IMR-90 (cell line): ENCODE measurements at regions not wholly inside any gene's neighbourhood (a gene's known extent, or its start where the extent isn't known, plus 50 kb on each side); places are given as distances from the start of the nearest gene placed in this dataset.

Source experiments
- ATAC-seq: fragments of 200-7000 bp; cut with Tn5 transposase; 2 replicates; pipeline ENCODE4 v1.9.1; 2020; ENCODE audit warnings: low read depth, mild to moderate bottlenecking, moderate library complexity
- BruUV-seq: library from RNA; stranded (reverse); fragments of 400-500 nt; replicated peaks from 2 replicates; lab custom pipeline; 2021; lab: Mats Ljungman, UMichigan
- CTCF ChIA-PET: fragments of 300-600 bp; formaldehyde crosslinking; extraction: SDS; loops from one replicate; lab custom pipeline; 2021; ENCODE audit warnings: antibody characterized with exemption; lab: Yijun Ruan, JAX
- POLR2A ChIA-PET: fragments of 300-600 bp; sonication (Branson Sonifier 250); formaldehyde crosslinking; loops from one replicate; lab custom pipeline; 2022; ENCODE audit warnings: antibody characterized with exemption; ENCODE audit not compliant: unreplicated experiment; lab: Charles Lee
- DNase-seq: peaks from one replicate; pipeline ENCODE4 v3.0.0; 2013
- H2AFZ ChIP-seq: replicated peaks from 2 replicates; pipeline ENCODE3; 2013; ENCODE audit warnings: low read length, mild to moderate bottlenecking; ENCODE audit not compliant: poor library complexity
- H2AK5ac ChIP-seq: 2 replicates; pipeline ENCODE4 v1.6.1; 2013; ENCODE audit warnings: low read depth, low read length, inconsistent platforms
- H2AK9ac ChIP-seq: replicated peaks from 2 replicates; pipeline ENCODE3; 2013; ENCODE audit warnings: mild to moderate bottlenecking, low read depth, low read length, moderate library complexity; ENCODE audit not compliant: poor library complexity
- H2BK120ac ChIP-seq: 2 replicates; pipeline ENCODE4 v1.6.1; 2013; ENCODE audit warnings: low read depth, low read length, inconsistent platforms
- H2BK15ac ChIP-seq: 3 replicates; pipeline ENCODE4 v1.6.1; 2013; ENCODE audit warnings: low read depth, low read length, inconsistent platforms
- H2BK20ac ChIP-seq: 2 replicates; pipeline ENCODE4 v1.6.1; 2013; ENCODE audit warnings: low read depth, mild to moderate bottlenecking, inconsistent platforms, low read length, moderate library complexity
- H2BK5ac ChIP-seq: 2 replicates; pipeline ENCODE4 v1.6.1; 2013; ENCODE audit warnings: mild to moderate bottlenecking, low read depth, low read length, inconsistent platforms; ENCODE audit not compliant: poor library complexity, severe bottlenecking
- H3K14ac ChIP-seq: replicated peaks from 2 replicates; pipeline ENCODE4 v1.6.1; 2013; ENCODE audit warnings: low read depth, low read length, inconsistent platforms
- H3K18ac ChIP-seq: 2 replicates; pipeline ENCODE4 v1.6.1; 2013; ENCODE audit warnings: low read depth, low read length, control low read depth
- H3K23ac ChIP-seq: 2 replicates; pipeline ENCODE4 v1.6.1; 2013; ENCODE audit warnings: low read depth, low read length, inconsistent platforms
- H3K27ac ChIP-seq: 2 replicates; pipeline ENCODE4 v1.5.1; 2013; ENCODE audit warnings: mild to moderate bottlenecking, control low read depth, low read length; ENCODE audit not compliant: insufficient read depth
- H3K27me3 ChIP-seq: 2 replicates; pipeline ENCODE4 v1.6.1; 2013; ENCODE audit warnings: low read length; ENCODE audit not compliant: control insufficient read depth, insufficient read depth
- H3K36me3 ChIP-seq: 2 replicates; pipeline ENCODE4 v1.6.1; 2013; ENCODE audit warnings: low read length, mixed read lengths; ENCODE audit not compliant: control insufficient read depth, insufficient read depth
- H3K4ac ChIP-seq: 2 replicates; pipeline ENCODE4 v1.6.1; 2013; ENCODE audit warnings: low read depth, low read length, inconsistent platforms
- H3K4me1 ChIP-seq: 2 replicates; pipeline ENCODE4 v1.6.1; 2013; ENCODE audit warnings: low read length, mixed read lengths; ENCODE audit not compliant: control insufficient read depth, insufficient read depth
- H3K4me2 ChIP-seq: 2 replicates; pipeline ENCODE4 v1.6.1; 2013; ENCODE audit warnings: low read depth, mild to moderate bottlenecking, control low read depth, low read length, moderate library complexity
- H3K4me3 ChIP-seq: 2 replicates; pipeline ENCODE4 v1.5.1; 2013; ENCODE audit warnings: low read depth, mild to moderate bottlenecking, control low read depth, low read length, moderate library complexity; ENCODE audit not compliant: insufficient read depth
- H3K56ac ChIP-seq: 2 replicates; pipeline ENCODE4 v1.6.1; 2013; ENCODE audit warnings: low read length, inconsistent platforms; ENCODE audit not compliant: insufficient read depth; ENCODE audit errors: extremely low read depth
- H3K79me1 ChIP-seq, 2 experiments: 2 replicates each; pipeline ENCODE4 v1.6.1; 2013; ENCODE audit warnings: low read length in 2 of 2, inconsistent platforms in 1 of 2, low read depth in 1 of 2
- H3K9ac ChIP-seq: 2 replicates; pipeline ENCODE4 v1.6.1; 2013; ENCODE audit warnings: low read depth, low read length, control low read depth
- H3K9me1 ChIP-seq: 2 replicates; pipeline ENCODE4 v1.6.1; 2013; ENCODE audit warnings: low read length, inconsistent platforms; ENCODE audit not compliant: insufficient read depth
- H3K9me3 ChIP-seq: 2 replicates; pipeline ENCODE4 v1.6.1; 2013; ENCODE audit warnings: low read length; ENCODE audit not compliant: control insufficient read depth, insufficient read depth
- H4K20me1 ChIP-seq: 2 replicates; pipeline ENCODE4 v1.6.1; 2013; ENCODE audit warnings: low read length, inconsistent platforms; ENCODE audit not compliant: insufficient read depth
- H4K5ac ChIP-seq: 2 replicates; pipeline ENCODE4 v1.6.1; 2013; ENCODE audit warnings: mild to moderate bottlenecking, low read depth, low read length, control low read depth
- H4K8ac ChIP-seq, 2 experiments: 2 replicates each; pipeline ENCODE4 v1.6.1; 2013; ENCODE audit warnings: low read depth in 2 of 2, low read length in 2 of 2, control low read depth in 1 of 2, inconsistent platforms in 1 of 2
- H4K91ac ChIP-seq: 2 replicates; pipeline ENCODE4 v1.6.1; 2013; ENCODE audit warnings: low read depth, low read length, inconsistent platforms; ENCODE audit not compliant: insufficient read depth
- CEBPB ChIP-seq: IDR thresholded peaks from 2 replicates; pipeline ENCODE4 v1.6.1; 2012; ENCODE audit warnings: low read depth, low read length, improper control_type of control experiment
- CHD1 ChIP-seq: IDR thresholded peaks from 2 replicates; pipeline ENCODE4 v1.6.1; 2012; ENCODE audit warnings: low read depth, low read length, improper control_type of control experiment
- MAFK ChIP-seq: IDR thresholded peaks from 2 replicates; pipeline ENCODE4 v1.6.1; 2012; ENCODE audit warnings: low read depth, low read length, improper control_type of control experiment
- MAZ ChIP-seq: IDR thresholded peaks from 2 replicates; pipeline ENCODE4 v1.6.1; 2012; ENCODE audit warnings: low read depth, mild to moderate bottlenecking, low read length, improper control_type of control experiment, moderate library complexity, borderline replicate concordance
- RAD21 ChIP-seq: IDR thresholded peaks from 2 replicates; pipeline ENCODE4 v1.6.1; 2012; ENCODE audit warnings: low read length, improper control_type of control experiment
- RCOR1 ChIP-seq: IDR thresholded peaks from 2 replicates; pipeline ENCODE4 v1.6.1; 2012; ENCODE audit warnings: mild to moderate bottlenecking, low read length, improper control_type of control experiment; ENCODE audit not compliant: insufficient replicate concordance
- RFX5 ChIP-seq: IDR thresholded peaks from 2 replicates; pipeline ENCODE4 v1.8.0; 2012; ENCODE audit warnings: low read depth, mild to moderate bottlenecking, low read length, moderate library complexity
- WGBS, 2 experiments: methylation state at CpG; one replicate each; pipeline versions ENCODE4 v1.1.5 to v1.1.7; 2013; ENCODE audit warnings: missing lambda C conversion rate in 2 of 2; ENCODE audit not compliant: insufficient read length in 1 of 2; ENCODE audit errors: extremely low coverage in 2 of 2; 5-methylcytosine and 5-hydroxymethylcytosine counted together
- dilution Hi-C: fragments of 300-500 bp; cut with HindIII; formaldehyde crosslinking; loops from one replicate; pipeline ENCODE4 v1.14.3; 2018; ENCODE audit warnings: low sequenced_read_pairs; ENCODE audit not compliant: unreplicated experiment
- in situ Hi-C: fragments of 300-500 bp; cut with MboI; formaldehyde crosslinking; loops from 3 replicates; pipeline ENCODE4 v1.14.3; 2019; ENCODE audit warnings: low sequenced_read_pairs, inconsistent platforms, mixed read lengths
- intact Hi-C: fragments of 100-400 bp; cut with micrococcal nuclease; formaldehyde crosslinking; loops from 2 replicates; pipeline ENCODE4 v1.10.0; 2022
- TF ChIP-seq, protein P1 (sequence below): fragments of 150-350 bp; IDR thresholded peaks from 2 replicates; pipeline ENCODE4 v1.6.1; 2017; ENCODE audit warnings: mild to moderate bottlenecking, antibody characterized with exemption, low read length, low read depth

- no peak overlapping the region for H2AK5ac ChIP-seq
- H3K14ac ChIP-seq = no peak overlapping the region
- no peaks in the 10 kb centered on the region for H3K27me3 ChIP-seq
- intact Hi-C loops = no loop called here
- no peaks in the 10 kb centered on the region for H3K9me1 ChIP-seq
- H3K4me2 ChIP-seq = no peak overlapping the region
- H3K27ac ChIP-seq = no peak overlapping the region
- in situ Hi-C loops = no loop called here
- no CpG with 5 or more reads among the region's 3 CpGs for WGBS, 2 experiments
- no peak overlapping the region for H4K5ac ChIP-seq
- ChIA-PET POLR2A (no interaction called here), CTCF (no interaction called here)
- ATAC-seq (no peak), DNase-seq (no peak)
- H3K18ac ChIP-seq = no peak overlapping the region
- no peak overlapping the region for H2AK9ac ChIP-seq
- H2BK5ac ChIP-seq = no peak overlapping the region
- H3K4me3 ChIP-seq = no peak overlapping the region
- TF ChIP-seq, protein P1, sequence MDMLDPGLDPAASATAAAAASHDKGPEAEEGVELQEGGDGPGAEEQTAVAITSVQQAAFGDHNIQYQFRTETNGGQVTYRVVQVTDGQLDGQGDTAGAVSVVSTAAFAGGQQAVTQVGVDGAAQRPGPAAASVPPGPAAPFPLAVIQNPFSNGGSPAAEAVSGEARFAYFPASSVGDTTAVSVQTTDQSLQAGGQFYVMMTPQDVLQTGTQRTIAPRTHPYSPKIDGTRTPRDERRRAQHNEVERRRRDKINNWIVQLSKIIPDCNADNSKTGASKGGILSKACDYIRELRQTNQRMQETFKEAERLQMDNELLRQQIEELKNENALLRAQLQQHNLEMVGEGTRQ = no peak
- TF ChIP-seq RAD21 (no peak), RFX5 (no peak), CEBPB (no peak), CHD1 (no peak), MAFK (no peak), MAZ (no peak), RCOR1 (no peak)
- H3K9me3 ChIP-seq = peaks cover 51% of the 10 kb centered on the region
- dilution Hi-C loops = no loop called here
- H4K91ac ChIP-seq = no peak overlapping the region
- no peaks in the 10 kb centered on the region for H3K4me1 ChIP-seq
- no peak overlapping the region for H2BK15ac ChIP-seq
- no peaks in the 10 kb centered on the region for H4K20me1 ChIP-seq
- H2AFZ ChIP-seq = no peak overlapping the region
- no peak overlapping the region for H3K4ac ChIP-seq
- no peak overlapping the region for H4K8ac ChIP-seq
- H3K79me1 ChIP-seq = no peaks in the 10 kb centered on the region
- H3K36me3 ChIP-seq = no peaks in the 10 kb centered on the region
- no peak overlapping the region for H3K23ac ChIP-seq
- BruUV-seq = no TSS peak
- H3K56ac ChIP-seq = no peak overlapping the region
- H2BK120ac ChIP-seq = no peak overlapping the region
- no peak overlapping the region for H3K9ac ChIP-seq
- no peak overlapping the region for H2BK20ac ChIP-seq
These were observed 991.2 kb downstream of the UQCRFS1 start for GRCh38 chr19:28221736-28222135.
